GM18507 (cell line): ENCODE measurements at regions not wholly inside any gene's neighbourhood (a gene's known extent, or its start where the extent isn't known, plus 50 kb on each side); places are given as distances from the start of the nearest gene placed in this dataset.
A peak's percentile ranks its signal among the peaks of the same experiment; 100 is the strongest.

Experiments used
- DNase-seq: peaks from one replicate; pipeline ENCODE4 v3.0.0; 2011; ENCODE audit warnings: low read depth; ENCODE audit not compliant: insufficient read length; ENCODE audit errors: extremely low spot score
- FAIRE-seq: peaks from 2 replicates; lab custom pipeline; 2011; peaks lifted over from hg19 to GRCh38; lab: Jason Lieb, UNC

DNA sequence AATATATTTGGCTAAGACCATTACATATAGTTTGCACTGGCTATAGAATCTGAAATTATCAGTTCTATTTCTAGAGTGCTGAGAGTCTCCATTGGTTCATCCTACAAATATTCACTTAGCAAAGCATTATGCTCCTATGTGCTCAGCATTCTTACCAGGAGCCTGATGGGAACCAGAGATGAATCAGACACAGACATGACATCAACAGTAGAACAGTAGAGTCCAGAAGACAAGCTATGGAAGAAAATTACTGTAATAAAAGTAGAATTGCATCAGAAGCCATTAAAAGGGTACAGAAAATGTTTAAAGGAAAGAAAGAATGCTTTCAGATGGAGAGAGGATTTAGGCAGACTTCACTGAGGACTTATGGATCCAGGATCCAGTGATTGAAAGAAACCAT lies 271.7 kb upstream of the SNX7 start:
- no peak for FAIRE-seq

DNA sequence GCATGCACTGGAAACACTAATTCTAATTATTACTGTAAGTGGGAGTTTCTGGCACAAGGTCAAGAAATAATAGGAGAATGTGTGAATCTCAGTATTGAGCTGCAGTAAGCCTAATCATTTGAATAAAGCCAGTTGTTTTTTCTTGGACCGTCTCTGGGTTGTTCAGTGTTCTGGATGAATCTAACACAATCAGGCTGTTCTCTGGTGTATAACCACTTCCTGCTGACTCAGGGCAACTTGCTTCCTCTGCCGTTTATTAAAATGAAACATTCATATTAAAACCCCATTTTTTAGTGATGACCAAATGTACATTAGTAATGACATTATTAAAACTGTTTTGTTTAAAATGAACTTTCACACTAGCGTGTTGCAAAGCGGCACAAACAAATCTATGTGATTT lies 273.1 kb upstream of the SNX7 start:
- DNase-seq (peak; percentile 1), FAIRE-seq (peak; percentile 33)

More for the DNA sequence above, 271.7 kb upstream of the SNX7 start:
- no peak for DNase-seq

DNA sequence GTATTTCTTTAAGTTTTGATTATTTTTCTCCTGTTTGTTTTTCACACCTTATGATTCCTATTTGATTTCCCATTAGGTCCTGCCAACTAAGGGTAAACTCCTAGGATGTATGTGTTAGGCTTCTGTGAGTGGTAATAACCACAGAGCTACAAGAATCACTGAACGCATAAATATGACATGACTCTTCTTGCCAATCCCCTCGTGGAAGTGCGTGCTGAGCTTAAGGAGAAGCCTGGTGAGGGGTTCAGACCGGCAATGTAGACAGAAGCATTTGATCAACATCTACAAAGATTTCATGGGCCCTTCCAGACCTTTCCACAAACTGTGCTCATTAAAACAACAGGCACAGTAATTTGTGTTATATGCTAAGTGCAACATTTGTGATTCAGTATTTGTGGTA lies 273.8 kb upstream of the SNX7 start:
- DNase-seq, result no peak
- FAIRE-seq, result no peak

DNA sequence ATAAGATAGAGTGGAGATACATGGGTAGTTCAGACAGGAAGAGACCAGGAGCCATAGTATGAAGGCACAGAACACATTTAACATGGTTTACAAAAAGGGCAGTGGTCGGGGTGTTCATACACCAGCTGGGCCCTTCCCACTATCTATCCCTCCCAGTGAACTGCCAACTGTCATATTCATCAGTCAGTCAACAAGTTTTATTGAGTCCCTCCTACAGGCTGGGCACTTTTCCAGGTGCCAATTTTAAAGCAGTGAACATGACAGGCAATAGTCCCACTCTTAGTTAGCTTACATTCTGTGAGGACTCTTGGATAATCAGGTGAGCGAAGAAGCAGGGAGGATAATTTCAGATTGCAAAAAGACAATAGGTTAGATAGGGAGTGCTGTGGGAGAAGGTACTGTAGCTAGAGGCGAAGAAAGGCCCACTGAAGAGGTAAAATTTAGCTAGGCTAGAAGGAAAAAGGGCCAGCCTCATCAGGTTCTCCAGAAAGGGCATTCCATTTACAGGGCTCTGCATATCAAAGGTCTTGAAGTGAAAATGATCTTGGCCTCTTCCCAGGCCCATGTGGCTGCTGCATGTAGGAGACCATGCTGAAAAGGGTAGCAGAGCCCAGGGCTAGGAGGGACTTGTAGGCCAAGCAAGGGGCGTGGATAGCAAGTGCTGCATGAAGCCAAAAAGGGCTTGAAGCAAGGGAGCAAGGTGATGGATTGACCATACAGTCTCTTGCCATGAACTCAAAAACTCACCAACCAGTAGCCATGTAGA lies 274.7 kb upstream of the SNX7 start:
- DNase-seq (no peak), FAIRE-seq (no peak)

DNA sequence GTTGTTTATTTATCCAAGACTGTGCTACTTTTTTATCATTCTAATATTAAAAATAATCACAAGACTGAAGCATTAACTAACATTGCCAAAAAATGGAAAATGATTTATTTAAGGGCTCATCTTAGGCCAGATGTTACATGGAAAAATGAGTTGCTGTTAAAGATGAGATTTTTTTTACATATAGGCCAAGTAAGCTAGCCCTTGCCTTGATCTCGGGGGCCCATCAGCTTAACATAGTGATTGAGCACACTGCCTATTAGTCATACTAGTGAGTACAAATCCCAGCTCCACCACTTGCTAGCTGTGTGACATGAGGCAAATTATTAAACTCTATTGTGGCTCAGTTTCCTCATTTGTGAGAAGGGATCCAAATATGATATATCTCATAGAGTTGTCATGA lies 275.9 kb upstream of the SNX7 start:
- DNase-seq (no peak), FAIRE-seq (no peak)

DNA sequence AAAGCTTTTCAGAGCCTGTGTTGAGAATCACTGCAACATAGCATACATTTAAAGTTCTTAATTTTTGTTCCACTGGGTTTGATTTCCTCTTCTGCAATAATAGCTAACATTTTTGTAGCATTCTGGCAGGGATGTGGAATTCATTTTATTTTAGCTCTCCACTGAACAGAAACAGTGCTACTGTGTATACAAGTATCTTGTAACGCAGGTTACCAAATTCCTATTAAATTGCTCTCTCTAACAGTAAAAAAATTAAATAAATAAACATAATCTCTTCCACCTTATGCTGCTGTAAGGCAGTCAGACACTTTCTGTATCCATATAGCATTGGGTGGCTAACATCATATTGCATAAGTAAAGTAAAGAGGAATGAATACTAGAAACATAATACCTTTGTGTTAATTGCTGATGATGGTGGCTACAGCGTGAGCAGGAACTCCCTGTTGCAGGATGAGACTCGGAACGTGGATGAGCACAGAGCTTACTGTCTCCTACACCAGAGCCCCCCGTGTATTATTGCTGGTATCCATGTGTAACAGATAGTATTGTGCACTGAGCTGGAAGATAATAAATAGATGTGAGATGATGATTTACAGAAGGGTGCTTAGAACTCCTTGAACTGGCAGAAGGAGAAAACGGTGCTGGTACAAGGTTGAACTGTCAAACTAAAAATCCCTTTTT lies 276.9 kb upstream of the SNX7 start:
- DNase-seq (no peak), FAIRE-seq (no peak)

DNA sequence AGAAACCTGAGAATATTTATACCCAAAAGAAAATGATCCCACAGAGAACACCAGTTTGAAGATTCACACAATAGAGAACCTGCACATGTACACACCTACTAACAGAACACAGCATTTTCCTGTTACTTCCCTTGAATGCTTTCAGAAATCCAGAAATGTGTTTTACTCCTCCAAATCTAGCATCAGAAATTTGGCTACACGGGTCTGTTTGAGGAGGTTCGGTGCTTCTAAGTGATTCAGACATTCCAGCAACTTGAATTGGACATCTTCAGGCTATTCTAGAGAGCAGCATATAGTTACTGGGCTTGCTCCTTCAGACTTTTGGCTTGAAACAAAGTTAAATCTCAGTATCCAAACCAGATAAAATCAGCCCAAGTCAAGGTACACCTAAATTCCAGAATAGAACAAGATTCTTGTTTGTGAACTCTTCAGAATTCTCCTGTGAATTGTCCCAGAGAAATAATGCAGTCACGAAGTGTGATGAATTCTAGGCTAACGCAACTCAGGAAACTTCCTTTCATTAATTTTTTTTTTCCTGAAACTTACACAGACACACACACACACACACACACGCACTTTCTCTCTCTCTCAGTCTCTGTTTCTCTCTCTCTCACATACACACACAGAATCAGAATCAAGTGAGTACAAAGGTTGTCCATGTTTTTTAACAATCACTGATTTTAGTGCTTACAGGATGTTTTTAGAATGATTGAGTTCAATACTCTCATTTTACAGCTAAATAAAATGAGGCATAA lies 278.4 kb upstream of the SNX7 start:
- DNase-seq (no peak), FAIRE-seq (no peak)

DNA sequence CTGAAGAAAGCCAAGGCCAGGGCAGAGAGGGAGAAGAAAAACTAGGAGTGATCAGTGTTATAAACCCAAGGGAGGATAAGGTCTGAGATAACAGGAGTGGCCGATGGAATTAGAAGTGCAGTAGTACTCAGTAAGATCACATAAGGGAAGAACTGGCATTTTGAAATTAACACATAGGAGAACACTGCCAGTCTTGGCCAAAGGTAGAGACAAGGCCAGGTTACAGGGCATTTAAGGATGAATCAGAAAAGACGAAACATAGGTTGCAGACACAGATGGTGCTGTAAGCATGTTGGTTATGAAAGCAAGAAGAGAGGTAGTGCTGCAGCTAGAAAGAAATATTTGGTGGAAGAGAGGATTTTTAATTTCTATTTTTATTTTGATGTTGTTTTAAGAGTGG lies 278.9 kb upstream of the SNX7 start:
- no peak for FAIRE-seq

DNA sequence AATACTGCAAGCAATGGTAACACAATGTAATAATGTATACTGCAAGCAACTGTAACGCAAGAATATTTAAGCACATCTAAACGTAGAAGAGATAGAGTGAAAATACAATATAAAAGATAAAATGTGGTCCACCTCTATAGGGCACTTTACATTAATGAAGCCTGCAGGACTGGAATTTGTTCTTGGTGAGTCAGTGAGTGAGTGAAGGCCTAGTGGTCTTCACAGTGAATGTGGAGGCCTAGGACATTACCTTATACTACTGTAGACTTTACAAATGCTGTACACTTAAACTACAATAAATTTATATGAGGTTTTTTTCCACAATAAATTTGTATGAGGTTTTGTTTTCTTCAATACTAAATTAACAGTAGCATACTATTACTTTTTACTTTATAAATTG lies 287.4 kb upstream of the SNX7 start:
- DNase-seq (no peak), FAIRE-seq (no peak)

More for the DNA sequence above, 278.9 kb upstream of the SNX7 start:
- no peak for DNase-seq

DNA sequence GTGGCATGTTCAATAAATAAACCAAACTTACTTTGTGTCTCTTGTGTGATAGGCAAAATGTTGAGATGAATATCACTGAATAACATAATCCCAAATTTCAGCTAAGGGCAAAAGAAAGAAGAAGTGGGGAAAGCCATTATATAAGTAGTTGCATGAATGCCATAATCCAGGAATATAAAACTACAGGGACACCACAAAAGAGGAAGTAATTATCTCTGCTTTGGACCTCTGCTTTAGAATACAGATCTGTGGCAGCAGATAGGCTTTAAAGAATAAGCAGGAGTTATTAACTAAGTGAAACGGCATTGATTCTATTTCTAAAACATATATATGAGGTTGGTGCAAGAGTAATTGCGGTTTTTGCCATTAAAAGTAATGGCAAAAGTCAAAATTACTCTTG lies 288.5 kb upstream of the SNX7 start:
- DNase-seq (no peak), FAIRE-seq (no peak)

DNA sequence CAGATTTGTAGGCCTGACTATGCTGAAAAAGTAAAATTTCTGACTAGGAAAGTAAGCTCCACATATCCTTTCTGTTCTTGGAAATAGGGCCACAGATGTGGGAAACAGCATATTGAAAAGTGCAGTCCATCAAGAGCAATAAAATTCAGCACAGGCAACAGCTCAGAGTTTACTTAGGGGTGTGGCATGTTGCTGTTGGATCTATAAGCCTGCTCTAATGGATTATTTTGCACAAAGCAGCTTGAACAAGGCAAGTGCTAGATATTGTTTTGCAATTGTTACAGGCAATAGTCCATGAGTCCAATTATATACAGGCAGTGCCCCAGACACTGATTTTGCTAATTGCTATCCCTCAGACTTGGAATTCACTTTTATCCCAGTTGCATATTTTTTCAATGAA lies 289.8 kb upstream of the SNX7 start:
- no peak for FAIRE-seq
- no peak for DNase-seq

DNA sequence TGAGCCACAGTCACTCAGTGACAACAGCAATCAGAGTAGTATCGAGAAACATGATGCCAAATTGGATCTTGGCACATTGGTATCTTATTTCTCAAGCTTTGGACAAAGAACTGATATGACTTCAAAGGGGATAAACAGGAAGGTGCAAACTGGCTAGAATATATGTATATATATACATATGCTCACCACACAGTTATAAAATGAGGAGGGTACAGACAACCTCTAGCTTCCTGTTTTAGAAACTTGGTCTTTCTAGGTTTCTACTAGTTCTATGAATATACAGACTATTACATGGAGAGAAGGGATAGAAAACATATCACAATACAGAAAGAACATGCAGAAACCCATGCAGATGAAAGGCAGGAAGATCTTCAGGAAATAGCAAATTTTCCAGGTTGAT lies 292.1 kb upstream of the SNX7 start:
- DNase-seq (no peak), FAIRE-seq (no peak)

DNA sequence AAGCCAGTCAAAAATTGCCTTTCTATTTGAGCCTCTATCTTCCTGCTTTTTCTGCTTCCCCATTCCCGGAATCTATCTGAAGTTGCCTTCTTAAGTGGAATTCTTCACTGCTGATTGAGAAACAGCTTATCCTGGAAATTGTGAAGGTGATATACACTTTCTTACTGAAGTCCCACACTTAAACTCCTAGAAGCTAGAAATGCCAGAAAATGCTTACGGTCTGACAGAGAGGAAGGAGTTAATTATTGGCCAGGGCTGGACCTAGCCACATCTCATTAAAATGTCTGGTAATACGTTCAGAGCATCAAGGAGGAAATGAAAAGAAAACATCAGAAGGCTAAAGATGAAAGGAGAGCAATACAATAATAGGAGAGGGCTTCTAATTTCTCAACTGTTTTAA lies 292.5 kb upstream of the SNX7 start:
- no peak for FAIRE-seq

DNA sequence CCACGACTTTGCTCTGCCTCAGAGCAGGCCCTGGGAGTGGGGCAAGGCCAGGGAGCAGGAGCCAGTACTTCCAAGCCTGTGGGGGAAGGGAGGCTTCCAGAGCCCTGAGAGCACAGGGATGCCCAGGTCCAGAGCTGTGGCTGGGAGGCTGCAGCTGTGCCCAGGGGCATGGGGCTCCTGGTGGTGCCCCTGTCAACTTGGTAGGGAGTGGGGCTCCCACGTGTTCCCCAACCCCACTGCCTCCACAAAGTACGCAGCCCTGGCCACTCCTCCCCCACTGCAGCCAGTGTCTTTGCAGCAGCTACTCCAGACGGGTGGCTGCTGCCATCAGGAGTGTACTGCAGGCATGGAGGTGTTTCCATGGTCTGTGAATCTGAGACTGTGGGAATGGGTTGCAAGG lies 294.1 kb upstream of the SNX7 start:
- FAIRE-seq (no peak), DNase-seq (no peak)

More for the DNA sequence above, 292.5 kb upstream of the SNX7 start:
- no peak for DNase-seq

DNA sequence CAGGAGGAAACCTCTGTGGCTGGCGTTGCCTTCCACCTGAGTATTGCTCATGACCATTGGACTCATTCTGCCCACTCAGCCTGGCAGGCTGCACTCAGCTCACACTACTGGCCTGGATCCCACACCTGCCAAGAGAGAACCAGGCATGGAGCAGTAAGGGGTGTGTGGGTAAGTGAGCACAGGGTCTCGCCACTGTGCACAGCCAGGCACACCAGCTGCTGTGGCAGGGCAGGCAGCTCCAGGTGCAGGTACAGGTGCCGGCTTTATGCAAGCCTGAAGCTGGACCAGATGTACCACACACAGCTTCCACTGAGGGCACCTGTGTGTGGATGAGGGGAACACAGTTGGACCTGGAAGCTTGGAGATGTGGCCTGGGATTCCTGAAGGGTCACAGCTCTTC lies 295.2 kb upstream of the SNX7 start:
- no peak for DNase-seq
- no peak for FAIRE-seq

DNA sequence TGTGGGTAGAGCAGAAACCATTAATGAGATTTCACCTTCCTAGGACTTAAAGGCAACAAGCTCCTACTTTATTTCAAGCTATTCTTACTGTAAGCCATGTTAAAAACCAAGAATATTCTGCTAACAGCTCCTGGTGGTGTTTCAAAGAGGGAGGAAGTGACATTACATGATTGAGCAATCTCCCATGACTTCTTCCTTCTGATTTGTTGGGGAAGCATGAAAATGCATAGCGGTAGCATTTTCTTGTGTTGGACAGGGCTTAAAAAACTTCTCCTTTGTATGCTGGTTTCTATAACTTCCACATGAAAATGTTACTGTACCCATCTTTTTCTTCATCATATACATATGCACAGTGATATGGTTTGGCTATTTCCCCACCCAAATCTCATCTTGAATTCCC lies 297.0 kb upstream of the SNX7 start:
- DNase-seq (no peak), FAIRE-seq (no peak)

DNA sequence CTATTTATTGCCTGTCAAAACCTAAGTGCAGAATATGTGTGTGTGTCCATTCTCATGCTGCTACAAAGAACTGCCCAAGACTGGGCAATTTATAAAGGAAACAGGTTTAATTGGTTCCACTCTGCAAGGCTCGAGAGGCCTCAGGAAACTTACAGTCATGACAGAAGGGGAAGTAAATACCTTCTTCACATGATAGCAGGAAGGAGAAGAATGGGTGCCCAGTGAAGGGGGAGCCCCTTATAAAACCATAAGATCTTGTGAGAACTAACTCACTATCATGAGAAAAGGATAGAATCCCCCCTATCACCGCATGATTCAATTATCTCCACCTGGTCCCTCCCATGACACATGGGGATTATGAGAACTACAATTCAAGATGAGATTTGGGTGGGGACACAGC lies 300.7 kb upstream of the SNX7 start:
- no peak for FAIRE-seq
- DNase-seq, result no peak

DNA sequence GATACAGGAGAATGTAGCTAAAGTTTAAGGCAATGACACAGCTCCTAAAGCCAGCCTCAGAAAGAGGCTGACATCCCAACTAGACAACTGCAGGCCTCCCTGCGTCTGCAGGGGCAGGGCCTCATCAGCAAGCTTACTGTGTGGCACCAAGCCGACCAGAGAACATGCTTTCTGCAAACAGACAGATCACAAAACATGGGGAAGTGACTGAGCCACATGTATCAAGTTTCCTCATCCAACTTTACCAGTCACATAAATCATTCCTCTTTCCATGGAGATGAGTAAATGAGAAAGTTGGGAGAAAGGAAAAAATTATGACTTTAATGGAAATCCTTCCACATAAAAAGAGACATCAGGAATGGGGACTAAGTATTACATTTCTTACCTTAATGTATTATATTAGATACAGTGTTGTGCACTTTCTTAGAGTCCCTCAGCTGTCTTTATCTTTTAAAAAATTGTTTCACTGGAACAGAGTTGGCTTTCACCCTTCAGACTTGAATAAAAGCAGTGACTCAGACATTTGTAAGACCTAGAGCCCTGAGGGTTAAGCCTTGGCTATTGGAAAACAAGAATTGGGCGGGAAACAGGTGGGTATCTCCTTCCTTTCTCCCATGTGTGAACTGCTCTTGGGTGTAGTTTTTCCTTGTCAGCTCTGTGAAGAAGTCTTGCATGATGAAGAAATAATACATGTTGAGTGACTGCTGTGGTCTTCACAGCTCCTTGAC lies 305.7 kb upstream of the SNX7 start:
- no peak for DNase-seq
- FAIRE-seq, result no peak

DNA sequence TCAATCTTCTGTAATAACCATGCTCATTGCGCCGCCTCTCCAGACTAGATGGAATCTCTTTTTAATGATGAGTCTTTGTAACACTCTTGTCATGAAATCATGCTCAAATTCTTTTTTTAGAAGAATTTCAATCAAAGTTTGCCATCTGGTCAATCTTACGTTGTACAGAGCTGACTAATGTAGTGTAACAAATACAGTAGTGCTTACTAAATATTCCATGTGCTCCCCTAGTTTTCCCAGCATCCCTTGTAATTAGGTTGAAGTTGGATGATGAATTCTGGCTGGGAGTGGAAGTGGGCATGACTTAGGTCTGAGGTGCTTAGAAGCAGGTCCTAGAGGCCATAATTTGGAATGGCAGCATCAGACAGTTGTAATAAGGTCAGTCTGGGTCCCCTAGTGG lies 309.1 kb upstream of the SNX7 start:
- FAIRE-seq (no peak), DNase-seq (no peak)

DNA sequence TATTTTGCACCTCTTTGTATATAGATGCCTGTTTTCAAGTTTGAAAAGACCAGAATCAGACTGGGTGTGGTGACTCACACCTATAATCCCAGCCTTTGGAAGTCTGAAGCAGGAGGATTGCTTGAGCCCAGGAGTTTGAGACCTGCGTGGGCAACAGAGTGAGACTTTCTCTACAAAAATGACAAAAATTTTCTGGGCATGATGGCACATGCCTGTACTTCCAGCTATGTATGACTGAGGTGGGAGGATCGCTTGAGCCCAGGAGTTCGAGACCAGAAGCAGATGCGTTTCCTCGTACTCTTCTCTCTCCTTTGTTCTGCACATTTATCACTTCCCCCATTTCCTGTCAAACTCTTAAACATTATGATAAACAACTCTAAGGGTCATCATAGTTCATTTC lies 310.0 kb upstream of the SNX7 start:
- no peak for DNase-seq
- FAIRE-seq, result no peak
